Adrenal gland (tissue), 5 donors: ENCODE measurements at regions not wholly inside any gene's neighbourhood (a gene's known extent, or its start where the extent isn't known, plus 50 kb on each side); places are given as distances from the start of the nearest gene placed in this dataset.

Experiments
- POLR2A ChIP-seq, 2 donors: fragments of 450-650 bp; IDR thresholded peaks; one replicate each; pipeline ENCODE4 v1.6.1; 2017; ENCODE audit warnings: antibody characterized with exemption in 2 of 2, mild to moderate bottlenecking in 2 of 2, moderate library complexity in 1 of 2
- TF ChIP-seq, protein P1 (sequence below), 6 experiments: fragments of 450-650 bp in 4 of 6; fragments of 200-600 bp in 2 of 6; sonication (generic) in 1 of 6; IDR thresholded peaks; 1 replicate in 5 of 6; 2 replicates in 1 of 6; pipeline versions ENCODE4 v1.5.1 to v1.8.0; 2016 to 2021; ENCODE audit warnings: antibody characterized with exemption in 6 of 6, mild to moderate bottlenecking in 2 of 6, moderate library complexity in 1 of 6
- donor health status: DM: no; HTN: no; CAD: no.

DNA sequence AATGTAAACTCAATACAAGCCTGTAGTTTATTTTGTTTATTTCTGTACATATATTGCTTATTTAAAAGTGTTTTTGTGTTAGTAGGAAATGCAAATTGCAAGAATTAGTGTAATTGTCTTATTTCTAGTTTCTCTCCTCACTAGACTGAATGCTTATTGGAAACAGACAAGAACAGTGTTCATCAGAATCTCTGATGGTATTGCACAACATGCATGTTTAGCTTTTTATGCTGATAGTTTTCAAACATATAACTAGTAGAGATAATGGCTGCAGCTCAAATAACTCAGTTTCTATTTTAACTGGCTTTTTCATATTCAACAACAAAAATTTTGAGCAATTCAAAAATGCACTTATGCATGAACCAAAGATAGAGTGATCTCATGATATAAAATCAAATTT is 68.8 kb upstream of the HTR4 start:
- TF ChIP-seq, protein P1, sequence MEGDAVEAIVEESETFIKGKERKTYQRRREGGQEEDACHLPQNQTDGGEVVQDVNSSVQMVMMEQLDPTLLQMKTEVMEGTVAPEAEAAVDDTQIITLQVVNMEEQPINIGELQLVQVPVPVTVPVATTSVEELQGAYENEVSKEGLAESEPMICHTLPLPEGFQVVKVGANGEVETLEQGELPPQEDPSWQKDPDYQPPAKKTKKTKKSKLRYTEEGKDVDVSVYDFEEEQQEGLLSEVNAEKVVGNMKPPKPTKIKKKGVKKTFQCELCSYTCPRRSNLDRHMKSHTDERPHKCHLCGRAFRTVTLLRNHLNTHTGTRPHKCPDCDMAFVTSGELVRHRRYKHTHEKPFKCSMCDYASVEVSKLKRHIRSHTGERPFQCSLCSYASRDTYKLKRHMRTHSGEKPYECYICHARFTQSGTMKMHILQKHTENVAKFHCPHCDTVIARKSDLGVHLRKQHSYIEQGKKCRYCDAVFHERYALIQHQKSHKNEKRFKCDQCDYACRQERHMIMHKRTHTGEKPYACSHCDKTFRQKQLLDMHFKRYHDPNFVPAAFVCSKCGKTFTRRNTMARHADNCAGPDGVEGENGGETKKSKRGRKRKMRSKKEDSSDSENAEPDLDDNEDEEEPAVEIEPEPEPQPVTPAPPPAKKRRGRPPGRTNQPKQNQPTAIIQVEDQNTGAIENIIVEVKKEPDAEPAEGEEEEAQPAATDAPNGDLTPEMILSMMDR (IDR thresholded peaks at IDR 0.05) = no peak
- no peak for TF ChIP-seq POLR2A (IDR thresholded peaks at IDR 0.05)
